Ammon's horn (tissue), 1 donor: ENCODE measurements at regions not wholly inside any gene's neighbourhood (a gene's known extent, or its start where the extent isn't known, plus 50 kb on each side); places are given as distances from the start of the nearest gene placed in this dataset.
A peak's percentile ranks its signal among the peaks of the same experiment; 100 is the strongest.
"Not testable (repeated sequence)": the region's sequence is repeated elsewhere in the genome, so short reads cannot be mapped to it uniquely, and the experiment has no call there.

ENCODE experiments used
- DNase-seq: peaks from one replicate; pipeline ENCODE4 v3.0.0-alpha.2; 2016; ENCODE audit warnings: low spot score

DNA sequence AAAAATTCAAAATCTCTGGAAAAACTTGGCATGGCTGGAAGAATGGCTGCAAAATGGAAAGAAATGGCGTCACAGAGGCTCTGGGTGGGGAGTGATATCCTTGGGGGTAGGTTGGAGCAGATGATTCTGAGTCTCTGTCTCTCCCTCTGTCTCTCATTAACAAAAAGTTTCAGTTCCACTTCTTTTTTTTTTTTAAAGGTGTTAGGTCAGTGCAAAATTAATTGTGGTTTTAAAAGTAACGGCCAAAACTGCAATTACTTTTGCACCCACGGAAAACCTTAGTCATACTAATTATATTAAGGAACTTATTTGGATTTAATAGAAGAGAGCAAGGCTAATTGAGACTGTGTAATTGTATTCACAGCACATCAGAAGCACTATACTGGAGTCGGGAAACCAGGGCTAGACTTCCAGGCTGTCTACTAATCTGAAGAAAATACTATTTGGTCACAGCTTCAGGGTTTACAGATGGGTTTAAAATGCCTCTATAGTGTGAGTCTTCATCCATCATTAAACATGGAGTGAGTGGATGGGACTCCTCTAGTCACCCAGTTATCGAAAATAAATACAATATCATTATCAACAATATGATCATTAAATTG, 289.1 kb upstream of the PLD5 start:
- no peak for DNase-seq

DNA sequence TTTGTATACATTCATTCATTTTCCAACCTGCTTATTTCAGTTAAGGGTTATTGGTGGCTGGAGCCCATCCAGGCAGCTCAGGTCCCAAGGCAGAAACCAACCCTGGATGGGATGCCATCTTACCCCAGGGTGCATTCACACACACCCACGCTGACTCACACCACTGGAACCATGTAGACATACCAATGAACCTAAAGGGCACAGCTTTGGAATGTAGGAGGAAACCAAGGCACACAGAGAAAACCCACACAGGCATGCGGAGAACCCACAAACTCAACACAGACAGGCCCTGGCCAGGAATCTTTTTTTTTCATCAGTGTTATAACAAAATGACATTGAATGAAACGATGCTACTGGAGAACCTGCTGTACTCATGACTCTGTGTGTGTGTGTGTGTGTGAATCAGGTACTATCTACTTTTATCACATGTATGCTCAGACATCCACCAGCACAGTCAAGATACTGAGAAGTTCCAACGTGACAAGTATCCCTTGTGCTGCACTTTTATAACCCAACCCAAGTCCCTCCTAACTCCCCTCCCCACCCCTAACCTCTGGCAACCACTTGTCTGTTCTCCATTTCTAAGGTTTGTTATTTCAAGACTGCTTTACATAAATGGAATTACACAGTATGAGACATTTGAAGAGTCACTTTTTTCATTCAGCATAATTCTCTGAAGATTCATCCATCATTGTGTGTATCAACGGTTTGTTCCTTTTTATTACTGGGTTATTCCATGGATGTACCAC, 286.8 kb upstream of the PLD5 start:
- DNase-seq: no peak

DNA sequence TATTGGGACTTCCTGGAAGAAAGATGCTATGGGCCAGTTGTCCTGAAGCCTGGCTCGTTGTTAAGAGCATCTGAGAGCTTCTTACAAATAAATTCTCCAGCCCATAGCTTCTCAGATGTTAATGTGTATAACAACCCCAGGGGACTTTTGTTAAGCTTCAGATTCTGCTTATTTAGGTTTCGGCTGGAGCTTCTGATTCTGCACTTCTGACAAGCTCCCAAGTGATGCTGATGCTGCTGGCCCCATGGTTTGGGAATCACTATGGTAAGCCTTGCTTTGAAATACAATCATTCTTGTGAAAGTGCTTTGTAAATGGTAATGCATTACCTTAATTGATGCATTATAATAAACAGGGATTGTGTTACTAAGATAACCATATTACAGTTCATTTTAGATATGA, 281.8 kb upstream of the PLD5 start:
- DNase-seq: no peak

DNA sequence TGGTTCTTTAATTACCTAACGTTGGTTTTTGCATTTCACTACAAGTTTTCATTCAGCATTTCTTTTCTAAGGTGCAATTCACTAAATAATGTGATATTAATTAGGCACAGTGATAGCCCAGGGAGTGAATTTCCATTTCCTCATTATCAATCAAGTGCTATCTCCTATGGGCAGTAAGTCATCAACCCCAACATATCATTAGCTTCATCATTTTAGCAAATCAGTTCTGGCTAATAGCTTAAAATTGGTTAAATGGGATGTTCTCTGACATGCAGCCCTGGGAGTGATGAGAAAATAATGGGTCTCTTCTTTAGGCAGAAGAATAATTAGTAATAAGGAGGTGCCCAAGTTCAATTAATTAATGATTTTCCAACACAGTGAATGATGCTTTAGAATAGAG, 280.9 kb upstream of the PLD5 start:
- DNase-seq: not testable (repeated sequence)

DNA sequence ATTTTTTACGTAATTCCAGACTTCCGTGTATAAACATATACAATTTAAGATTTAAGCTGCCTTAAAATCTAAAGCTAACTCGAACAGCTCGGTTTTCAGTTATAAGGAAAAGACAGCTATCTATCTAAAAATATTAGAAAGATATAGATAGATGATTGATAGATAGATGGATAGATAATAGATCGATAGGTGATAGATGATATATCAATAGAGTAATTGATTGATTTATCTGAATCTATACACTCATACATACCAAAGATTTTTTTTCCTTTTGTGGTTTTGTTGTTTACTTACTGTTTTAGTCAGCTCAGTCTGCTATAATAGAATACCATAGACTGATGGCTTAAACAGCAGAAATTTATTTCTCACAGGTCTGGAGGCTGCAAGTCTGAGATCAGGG, 278.5 kb upstream of the PLD5 start:
- no peak for DNase-seq

DNA sequence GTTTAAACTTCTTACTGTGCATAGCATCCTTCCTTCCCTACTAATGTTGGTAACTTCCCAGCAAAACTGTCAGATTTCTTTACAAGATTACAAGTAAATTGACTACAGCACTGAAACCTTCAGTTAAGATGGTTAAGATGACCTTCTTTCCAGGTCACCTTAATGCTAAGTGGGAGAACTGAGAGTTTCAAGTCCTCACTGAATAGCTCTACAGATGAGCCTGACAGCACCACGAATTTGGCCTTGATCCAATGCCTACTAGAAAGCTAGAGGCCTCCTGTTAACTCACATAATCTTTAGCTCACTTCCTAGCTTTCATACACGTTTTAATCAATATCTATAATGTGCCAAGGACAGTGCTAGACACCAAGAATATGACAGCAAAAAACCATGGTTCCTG, 276.0 kb upstream of the PLD5 start:
- no peak for DNase-seq

DNA sequence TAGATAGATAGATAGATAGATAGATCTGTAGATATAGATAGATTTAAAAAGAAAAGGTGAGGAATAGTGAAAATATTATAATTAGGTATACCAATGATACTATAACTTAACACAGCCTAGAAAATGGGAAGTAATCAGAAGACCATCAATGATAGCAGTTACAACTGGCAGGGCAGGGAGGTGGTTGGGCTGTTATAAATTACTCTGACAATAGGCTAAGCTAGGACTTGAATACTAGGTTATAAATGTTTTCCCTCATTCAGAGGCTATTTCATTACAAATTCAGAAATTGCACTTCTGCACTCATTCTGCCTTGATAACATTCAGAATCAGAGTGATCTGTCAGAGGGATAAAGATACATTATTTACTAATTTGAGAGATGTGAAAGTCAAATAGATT, 273.4 kb upstream of the PLD5 start:
- DNase-seq: no peak

DNA sequence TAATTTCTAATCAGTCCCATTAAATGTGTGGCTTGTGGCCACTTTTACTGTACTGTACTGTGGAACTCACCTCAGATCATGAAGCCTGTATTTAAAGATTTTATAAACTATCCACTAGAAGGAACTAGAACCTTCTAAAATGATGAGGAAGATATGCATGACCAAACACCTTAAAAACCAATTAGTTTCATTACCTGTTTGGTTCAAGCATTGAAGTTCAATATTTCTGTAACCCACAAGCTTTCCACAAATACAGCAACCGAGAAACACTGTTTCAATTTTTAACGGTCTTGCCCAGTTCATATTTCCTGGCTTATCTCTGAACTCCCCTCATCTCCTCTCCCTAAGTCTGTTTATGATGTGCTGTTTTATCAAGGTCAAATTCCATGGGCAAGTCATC, 264.3 kb upstream of the PLD5 start:
- no peak for DNase-seq

DNA sequence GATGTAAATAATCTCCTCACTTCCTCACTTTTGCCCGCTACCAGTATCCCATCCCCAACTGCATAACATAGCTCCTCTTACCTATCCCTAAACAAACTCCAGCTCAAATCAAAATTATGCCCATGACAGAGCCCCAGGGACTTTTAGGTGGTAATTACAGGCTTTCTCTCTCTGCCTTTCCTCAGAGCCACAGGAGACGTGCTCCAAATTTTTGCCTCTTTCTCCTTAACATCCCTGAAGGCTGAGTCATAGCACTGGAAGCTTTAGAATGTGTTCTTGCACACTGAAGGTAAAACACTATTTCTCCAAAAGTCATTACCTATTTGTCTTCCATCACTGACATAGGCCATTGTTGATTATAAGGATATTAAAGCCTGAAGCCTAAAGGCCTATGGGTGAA, 263.5 kb upstream of the PLD5 start:
- DNase-seq: no peak

DNA sequence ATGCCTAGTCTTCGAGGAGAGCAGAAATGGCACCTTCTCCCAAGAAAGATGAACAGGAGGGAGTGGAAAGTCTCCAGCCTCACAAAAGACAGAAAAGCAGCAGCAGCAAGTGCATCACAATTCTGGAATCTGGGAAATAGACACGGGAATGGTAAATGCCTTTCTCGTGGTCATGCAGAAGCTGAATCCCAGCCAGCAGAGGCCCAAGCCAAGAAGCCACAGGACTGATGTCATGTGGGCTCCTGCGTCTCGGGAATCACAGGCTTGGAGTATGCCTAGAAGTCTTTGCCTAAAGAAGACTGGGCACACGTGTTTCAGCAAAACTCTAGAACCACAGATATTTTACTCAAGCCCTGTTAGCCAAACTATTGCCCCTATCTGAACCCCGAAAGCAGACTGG, 260.3 kb upstream of the PLD5 start:
- no peak for DNase-seq

DNA sequence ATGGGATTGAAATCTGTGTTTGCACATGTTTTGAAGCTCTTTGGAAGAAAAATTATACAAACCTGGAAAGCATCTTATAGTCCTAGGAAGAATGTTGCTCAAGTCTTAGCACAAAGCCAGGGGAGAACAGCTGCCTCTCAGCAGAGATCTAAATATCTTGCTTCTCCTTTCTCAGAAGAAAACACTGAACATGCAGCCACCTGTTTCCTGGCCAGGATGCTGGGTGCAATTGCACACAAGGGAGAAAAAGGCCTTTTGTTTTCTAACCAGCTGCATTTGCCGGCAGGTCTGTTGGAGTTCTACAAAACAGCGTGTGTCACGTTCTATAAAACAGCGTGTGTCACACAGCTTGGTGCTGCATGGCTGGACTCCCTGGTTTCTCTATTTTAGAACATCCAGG, 259.6 kb upstream of the PLD5 start:
- DNase-seq: peak; percentile 14

DNA sequence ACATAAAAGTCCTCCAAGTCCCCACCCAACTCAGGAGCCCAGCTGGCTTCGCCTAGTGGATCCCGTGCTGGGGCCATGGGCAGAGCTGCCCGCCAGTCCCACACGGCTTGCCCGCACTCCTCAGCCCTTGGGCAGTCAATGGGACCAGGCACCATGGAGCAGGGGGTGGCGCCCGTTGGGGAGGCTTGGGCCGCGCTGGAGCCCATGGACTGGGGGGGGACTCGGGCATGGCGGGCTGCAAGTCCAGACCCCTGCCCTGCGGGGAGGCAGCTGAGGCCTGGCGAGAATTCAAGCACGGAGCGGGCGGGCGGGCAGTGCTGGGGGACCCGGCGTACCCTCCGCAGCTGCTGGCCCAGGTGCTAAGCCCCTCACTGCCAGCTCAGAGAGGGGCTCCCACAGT, 249.8 kb upstream of the PLD5 start:
- DNase-seq: no peak

DNA sequence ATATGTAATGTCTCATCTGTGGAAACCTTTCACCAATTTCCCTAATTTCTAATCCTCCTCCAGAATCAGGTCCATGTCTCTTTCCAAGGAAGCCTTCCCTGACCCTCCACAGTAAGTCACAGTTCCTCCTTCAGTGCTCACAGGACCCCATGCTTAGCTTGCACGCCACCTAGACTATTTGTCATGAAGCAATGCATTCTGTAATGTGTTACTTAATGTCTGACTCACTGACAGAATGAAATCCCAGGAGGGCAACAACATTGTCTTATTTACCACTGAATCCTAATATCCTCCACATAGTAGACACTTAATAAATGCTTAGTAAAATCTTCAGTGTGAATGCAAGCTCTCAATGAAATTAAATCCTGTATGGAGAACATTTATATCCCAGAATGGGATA, 245.9 kb upstream of the PLD5 start:
- DNase-seq: no peak

DNA sequence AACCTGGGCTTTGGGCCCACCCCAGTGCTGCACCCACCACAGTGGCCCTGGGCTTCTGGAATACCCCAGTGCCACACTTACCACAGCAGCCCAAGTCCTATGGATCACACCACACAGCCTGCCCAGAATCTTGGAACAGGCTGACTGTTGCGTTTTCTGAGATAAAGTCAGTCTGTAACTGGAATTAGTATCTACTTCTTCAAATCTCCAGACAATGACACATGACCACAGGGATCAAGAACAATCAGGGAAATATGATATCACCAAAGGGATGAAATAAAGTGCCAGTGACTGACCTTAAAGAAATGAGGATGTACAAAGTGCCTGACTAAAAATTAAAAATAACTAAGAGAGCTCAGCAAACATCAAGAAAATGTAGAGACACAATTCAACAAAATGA, 239.7 kb upstream of the PLD5 start:
- DNase-seq: no peak

DNA sequence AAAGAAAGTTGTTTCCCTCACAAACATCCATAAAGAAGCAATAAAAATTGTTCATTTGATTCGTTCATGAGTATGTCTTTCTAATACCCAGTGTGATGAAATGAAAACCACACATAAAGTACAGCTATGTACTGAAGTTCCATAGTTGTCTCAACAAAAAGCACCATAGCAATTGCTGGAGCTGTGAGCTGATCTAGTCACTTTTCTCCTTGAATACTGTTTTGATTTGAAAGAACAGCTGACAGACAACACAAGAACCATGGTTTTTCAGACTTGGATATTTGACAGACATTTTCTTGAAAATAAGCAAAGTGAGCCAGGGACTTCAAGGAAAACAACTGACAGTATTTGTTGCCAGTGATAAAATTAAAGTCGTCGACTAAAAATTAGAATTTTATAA, 237.1 kb upstream of the PLD5 start:
- DNase-seq: no peak

DNA sequence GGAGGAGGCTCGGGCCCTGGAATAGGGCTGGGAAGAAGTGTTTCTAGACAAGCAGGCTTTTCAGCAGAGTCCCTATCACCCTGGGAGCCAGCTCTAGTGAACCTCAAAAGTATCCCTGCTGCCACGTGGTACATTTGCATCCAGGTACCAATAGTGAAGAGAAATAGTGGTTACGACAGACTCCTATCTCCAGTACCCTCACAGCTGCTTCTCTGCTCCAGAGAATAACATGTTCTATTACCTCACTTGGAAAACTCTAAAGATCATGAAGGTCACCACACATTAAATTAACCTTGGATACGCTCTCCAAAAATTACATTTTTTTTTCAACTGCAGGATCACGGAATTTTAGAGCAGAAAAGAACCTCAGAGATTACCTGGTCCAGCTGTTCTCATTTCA, 230.4 kb upstream of the PLD5 start:
- no peak for DNase-seq

DNA sequence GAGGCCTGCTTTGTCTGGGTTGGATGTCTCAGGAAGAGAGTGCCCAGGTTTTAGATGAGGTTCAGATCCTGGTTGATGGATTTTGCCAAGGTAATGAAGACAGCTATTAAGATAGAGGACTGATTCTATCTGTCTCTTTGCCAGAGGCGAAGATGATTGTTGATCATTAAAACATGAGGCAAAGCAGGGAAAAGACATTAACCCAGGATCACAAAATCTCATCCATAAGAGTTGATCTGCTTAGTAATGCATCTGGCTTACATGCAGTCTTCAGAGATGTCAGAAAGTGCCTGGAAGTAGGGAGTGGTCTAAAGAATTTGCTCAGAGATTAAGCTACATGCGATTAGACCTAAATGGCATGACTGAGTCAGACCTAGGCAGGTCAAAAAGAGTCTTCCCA, 229.6 kb upstream of the PLD5 start:
- DNase-seq: no peak

DNA sequence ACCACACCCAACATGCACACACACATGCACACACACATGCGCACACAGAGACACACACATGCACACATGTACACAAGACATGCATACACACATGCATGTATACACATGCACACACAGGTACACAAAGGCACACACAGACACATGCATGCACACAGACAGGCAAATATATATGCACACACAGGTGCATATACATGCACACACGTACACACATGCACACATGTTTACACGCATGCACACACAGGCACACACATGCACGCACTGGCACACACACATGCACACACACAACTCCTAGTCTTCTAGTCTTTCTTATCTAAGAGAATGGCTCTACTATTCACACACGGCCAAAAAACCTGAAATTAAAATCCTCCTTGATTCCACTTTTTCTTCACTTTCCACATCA, 222.7 kb upstream of the PLD5 start:
- DNase-seq: no peak

DNA sequence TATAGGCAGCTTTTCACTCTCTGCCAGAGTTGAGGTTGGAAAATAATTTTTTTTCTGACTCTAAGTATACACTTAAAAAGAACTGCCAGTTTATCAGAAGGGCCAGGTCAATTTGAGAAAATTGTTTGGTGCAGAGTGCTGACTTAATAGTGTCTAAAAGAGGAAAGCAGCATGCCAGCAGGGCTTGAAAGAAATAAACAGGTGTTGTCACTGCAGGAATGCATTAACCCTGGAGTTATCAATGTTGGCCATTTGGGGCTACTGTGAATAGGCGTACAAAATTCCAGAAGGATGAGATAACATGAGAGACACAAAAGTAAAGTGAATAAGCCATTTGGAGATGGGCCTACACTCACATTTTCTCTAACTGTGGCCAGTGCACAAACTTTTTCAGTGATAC, 220.6 kb upstream of the PLD5 start:
- DNase-seq: no peak

DNA sequence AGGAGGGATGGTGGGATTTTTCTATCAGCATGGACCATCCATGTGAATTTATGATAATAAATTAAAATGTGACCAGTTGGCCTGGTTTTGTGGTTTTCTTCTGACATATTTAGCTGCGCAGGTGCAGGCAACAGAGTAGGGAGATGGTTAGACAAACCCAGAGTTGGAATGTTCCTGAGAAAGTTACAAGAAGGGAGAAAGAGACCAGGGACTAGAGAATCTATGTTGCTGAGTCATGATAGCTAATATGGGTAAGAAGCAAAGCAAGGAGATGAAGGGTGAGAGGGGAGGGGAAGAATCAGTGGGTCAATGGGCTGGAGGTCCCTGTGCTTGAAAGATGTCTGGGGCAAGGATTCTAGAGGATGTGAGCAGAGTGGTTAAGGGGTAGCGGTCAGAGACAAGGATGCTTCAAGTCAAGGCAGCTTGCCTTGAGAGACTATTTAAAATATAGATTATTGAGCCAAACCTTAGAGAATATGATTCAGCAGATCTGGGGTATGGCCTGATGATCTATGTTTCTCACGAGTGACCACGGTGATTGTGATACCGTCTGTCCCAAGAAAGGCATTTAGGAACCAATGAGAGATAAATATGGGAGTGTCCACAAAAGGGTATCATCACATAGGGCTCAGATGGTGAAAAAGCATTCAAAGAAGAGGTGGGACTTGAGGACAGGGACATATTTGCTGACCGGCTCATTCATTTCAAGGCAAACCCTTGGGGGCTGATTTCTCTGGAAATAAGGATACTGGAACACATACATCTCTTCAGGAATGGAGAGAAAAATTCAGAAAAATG, 219.7 kb upstream of the PLD5 start:
- no peak for DNase-seq

DNA sequence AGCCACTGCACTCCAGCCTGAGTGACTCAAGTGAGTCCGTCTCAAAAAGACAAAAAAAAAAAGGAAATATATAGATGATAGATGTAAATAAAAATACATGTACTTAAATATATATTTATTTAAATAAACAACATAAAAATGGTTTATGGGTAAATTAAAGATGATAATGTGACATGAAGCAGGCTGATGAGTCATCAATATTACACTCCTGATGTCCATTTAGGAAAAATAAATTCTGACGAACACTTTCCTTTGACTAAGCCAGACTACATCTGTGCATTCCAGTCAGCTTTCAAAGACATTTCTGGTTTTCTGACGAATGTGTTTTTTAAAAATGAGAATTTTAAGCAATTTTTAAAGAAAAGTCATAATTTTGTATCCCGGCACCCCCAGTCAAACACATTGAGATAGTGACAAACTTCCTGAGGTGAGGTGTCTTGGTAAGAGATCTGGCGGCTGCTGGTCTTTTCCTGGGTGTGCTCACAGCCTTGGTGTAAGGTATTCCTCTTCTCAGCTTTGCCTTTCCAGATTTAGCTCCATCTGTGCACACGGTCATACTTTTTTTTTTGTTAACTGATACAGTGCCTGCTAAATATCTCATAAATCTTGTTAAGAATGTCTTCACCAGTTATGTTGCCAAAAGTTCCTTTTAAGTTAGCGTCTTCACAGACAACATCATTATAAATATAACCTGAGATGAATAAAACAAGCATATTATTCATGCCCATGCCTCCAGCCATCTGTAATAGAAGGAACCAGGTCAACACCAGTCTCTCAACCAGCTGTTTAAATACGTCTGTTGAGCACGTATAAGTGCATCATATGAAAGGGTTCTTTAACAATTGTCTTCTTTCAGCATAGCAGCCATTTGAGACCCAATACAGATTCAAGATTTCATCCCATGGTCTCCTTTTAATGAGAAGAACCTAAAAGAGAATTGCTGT, 214.5 kb upstream of the PLD5 start:
- no peak for DNase-seq

DNA sequence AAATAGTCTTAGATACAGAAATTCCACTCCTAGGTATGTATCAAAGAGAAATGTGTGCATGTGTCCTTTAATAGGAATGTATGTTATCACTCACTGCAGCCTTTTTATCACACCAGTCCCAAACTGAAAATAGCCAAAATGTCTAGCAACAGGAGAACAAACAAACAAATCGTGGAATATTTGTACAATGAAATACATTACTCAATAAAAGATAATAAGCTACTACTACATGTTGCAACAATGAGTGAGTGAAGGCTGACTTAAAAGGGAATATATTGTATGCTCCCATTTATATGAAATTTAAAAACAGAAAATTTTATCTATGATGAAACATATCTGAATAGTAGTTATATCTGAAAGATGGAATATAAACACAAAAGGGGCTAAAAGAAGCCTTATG, 212.1 kb upstream of the PLD5 start:
- DNase-seq: no peak
